ENCODE measurements at regions not wholly inside any gene's neighbourhood (a gene's known extent, or its start where the extent isn't known, plus 50 kb on each side); places are given as distances from the start of the nearest gene placed in this dataset.

DNA sequence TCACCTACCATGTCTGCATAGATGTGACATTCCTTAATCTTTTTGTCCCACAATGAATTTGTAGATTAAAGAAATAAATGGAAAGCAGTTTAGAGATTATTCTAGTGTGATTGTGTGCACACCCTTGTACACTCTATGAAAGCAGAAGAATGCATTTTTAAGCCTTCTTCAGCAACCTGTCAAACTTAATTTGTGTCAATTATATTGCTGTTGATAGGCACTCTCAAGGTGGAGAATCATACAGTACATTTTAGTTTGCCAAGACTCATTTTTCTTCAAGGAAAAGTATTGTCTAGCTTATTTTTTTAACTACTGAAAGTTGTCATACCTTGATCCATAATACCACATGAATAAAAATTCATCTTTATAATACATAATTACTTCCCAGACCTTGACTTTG lies 1898.9 kb downstream of the OLFM4 start:
- Mint-ChIP-seq H3K36me3 (ENCODE audit: insufficient read depth, unreplicated experiment) (no peaks in the 10 kb centered on the region), H3K4me3 (ENCODE audit: unreplicated experiment) (no peak overlapping the region), H3K27me3 (ENCODE audit: insufficient read depth, unreplicated experiment) (no peaks in the 10 kb centered on the region), H3K27ac (ENCODE audit: low read depth, unreplicated experiment) (no peak overlapping the region), H3K9me3 (ENCODE audit: unreplicated experiment) (peaks cover 10% of the 10 kb centered on the region), H3K4me1 (ENCODE audit: insufficient read depth, unreplicated experiment) (no peaks in the 10 kb centered on the region)
- no peak for DNase-seq (ENCODE audit: unreplicated experiment)
- intact Hi-C loops (cut with micrococcal nuclease), result no loop called here
- no TSS peak for BruUV-seq (replicated peaks)
- ChIA-PET CTCF (interaction anchor here (0.6 kb wide), 2 partner anchors 147 to 1249 kb away, joined by 3 to 4 read pairs; no protein-coding TSS in a partner anchor), POLR2A (no interaction called here)
- TF ChIP-seq, protein P1, sequence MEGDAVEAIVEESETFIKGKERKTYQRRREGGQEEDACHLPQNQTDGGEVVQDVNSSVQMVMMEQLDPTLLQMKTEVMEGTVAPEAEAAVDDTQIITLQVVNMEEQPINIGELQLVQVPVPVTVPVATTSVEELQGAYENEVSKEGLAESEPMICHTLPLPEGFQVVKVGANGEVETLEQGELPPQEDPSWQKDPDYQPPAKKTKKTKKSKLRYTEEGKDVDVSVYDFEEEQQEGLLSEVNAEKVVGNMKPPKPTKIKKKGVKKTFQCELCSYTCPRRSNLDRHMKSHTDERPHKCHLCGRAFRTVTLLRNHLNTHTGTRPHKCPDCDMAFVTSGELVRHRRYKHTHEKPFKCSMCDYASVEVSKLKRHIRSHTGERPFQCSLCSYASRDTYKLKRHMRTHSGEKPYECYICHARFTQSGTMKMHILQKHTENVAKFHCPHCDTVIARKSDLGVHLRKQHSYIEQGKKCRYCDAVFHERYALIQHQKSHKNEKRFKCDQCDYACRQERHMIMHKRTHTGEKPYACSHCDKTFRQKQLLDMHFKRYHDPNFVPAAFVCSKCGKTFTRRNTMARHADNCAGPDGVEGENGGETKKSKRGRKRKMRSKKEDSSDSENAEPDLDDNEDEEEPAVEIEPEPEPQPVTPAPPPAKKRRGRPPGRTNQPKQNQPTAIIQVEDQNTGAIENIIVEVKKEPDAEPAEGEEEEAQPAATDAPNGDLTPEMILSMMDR (IDR thresholded peaks at IDR 0.05; ENCODE audit: unreplicated experiment), result no peak

DNA sequence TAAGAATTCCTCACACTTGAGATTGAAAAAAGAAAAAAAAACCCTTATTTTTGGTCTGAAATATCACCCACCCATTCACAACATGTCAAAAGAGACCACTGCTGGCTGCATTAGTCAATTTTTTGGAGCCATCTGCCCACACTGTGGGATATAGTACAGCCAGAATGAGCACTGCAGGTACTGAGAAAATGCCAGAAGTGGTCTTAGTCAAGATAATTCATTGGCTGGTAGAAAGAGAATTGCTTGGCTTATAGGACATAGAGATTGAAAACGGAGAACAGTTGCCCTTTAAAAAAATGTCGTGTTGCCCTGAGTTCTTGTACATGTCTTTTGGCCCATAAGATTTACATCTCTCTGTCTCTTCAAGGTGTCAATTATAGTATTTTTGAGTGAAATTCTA lies 1899.5 kb downstream of the OLFM4 start:
- ChIA-PET POLR2A (no interaction called here), CTCF (interaction anchor here (0.6 kb wide), 1 partner anchor 1248 kb away, joined by 3 read pairs; no protein-coding TSS in a partner anchor)
- H3K4me1 Mint-ChIP-seq (ENCODE audit: insufficient read depth, unreplicated experiment), result no peaks in the 10 kb centered on the region
- TF ChIP-seq, protein P1 (IDR thresholded peaks at IDR 0.05; ENCODE audit: unreplicated experiment), result no peak
- H3K27ac Mint-ChIP-seq (ENCODE audit: low read depth, unreplicated experiment), result no peak overlapping the region
- no peaks in the 10 kb centered on the region for H3K27me3 Mint-ChIP-seq (ENCODE audit: insufficient read depth, unreplicated experiment)
- H3K36me3 Mint-ChIP-seq (ENCODE audit: insufficient read depth, unreplicated experiment), result no peaks in the 10 kb centered on the region
- BruUV-seq (replicated peaks), result no TSS peak
- H3K4me3 Mint-ChIP-seq (ENCODE audit: unreplicated experiment), result no peak overlapping the region
- DNase-seq (ENCODE audit: unreplicated experiment), result no peak
- intact Hi-C loops (cut with micrococcal nuclease), result no loop called here
- peaks cover 6% of the 10 kb centered on the region for H3K9me3 Mint-ChIP-seq (ENCODE audit: unreplicated experiment)

DNA sequence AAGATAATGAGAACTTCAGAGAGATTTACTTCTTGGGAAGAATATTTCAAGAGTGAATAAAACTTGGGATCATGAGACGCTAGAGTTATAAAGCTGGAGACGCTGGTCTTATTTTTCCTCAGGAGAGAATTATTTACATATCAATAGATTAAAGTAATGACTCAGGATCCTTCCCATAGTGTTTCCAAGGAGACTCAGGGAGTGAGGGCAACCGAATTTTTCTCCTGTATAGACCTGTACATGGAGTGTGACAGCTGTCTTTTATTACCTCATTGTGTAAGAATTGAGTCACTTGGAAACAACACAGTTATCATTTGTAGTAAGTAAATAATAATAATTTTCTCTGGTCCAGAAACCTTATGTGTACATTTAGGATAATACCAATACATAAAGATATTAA lies 1905.5 kb downstream of the OLFM4 start:
- Mint-ChIP-seq H3K4me3 (ENCODE audit: unreplicated experiment) (no peak overlapping the region), H3K9me3 (ENCODE audit: unreplicated experiment) (peaks cover 7% of the 10 kb centered on the region), H3K36me3 (ENCODE audit: insufficient read depth, unreplicated experiment) (no peaks in the 10 kb centered on the region), H3K4me1 (ENCODE audit: insufficient read depth, unreplicated experiment) (no peaks in the 10 kb centered on the region), H3K27ac (ENCODE audit: low read depth, unreplicated experiment) (no peak overlapping the region), H3K27me3 (ENCODE audit: insufficient read depth, unreplicated experiment) (no peaks in the 10 kb centered on the region)
- TF ChIP-seq, protein P1 (IDR thresholded peaks at IDR 0.05; ENCODE audit: unreplicated experiment), result no peak
- peak; percentile 37 for DNase-seq (ENCODE audit: unreplicated experiment)
- intact Hi-C loops (cut with micrococcal nuclease), result no loop called here
- BruUV-seq (replicated peaks), result no TSS peak
- ChIA-PET POLR2A (interaction anchor here (0.6 to 1.0 kb wide), 2 partner anchors 9 to 514 kb away, joined by 3 to 4 read pairs; no protein-coding TSS in a partner anchor), CTCF (interaction anchor here (0.8 kb wide), 1 partner anchor 26 kb away, joined by 5 read pairs; no protein-coding TSS in a partner anchor)

DNA sequence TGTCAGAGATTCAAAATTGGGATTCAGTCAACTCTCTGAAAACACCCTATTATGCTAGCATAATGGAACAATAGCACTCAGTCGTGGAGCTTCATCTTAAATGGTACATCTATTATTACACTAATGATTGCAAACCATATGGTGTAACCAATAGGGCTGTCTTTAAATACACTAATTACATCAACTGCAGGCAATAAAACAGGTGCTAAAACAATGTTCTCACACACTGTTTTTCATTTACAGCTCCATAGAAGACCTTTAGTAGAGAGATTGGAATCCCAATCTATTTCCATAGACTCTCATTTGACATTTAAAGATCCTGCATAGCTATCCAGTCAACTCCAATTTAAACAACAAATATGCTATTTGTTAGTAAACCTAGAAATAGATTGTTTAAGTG lies 1917.4 kb downstream of the OLFM4 start:
- H3K4me1 Mint-ChIP-seq (ENCODE audit: insufficient read depth, unreplicated experiment), result no peaks in the 10 kb centered on the region
- H3K36me3 Mint-ChIP-seq (ENCODE audit: insufficient read depth, unreplicated experiment), result no peaks in the 10 kb centered on the region
- H3K4me3 Mint-ChIP-seq (ENCODE audit: unreplicated experiment), result no peak overlapping the region
- no peak for DNase-seq (ENCODE audit: unreplicated experiment)
- no TSS peak for BruUV-seq (replicated peaks)
- peaks cover 8% of the 10 kb centered on the region for H3K9me3 Mint-ChIP-seq (ENCODE audit: unreplicated experiment)
- intact Hi-C loops (cut with micrococcal nuclease), result no loop called here
- no peak overlapping the region for H3K27ac Mint-ChIP-seq (ENCODE audit: low read depth, unreplicated experiment)
- H3K27me3 Mint-ChIP-seq (ENCODE audit: insufficient read depth, unreplicated experiment), result no peaks in the 10 kb centered on the region
- CTCF ChIA-PET, result interaction anchor here (0.6 kb wide), 1 partner anchor 700 kb away, joined by 3 read pairs; no protein-coding TSS in a partner anchor
- TF ChIP-seq, protein P1 (IDR thresholded peaks at IDR 0.05; ENCODE audit: unreplicated experiment), result no peak
- POLR2A ChIA-PET, result no interaction called here

Measured in MCF 10A (cell line).